Fibroblast of skin of left quadriceps (primary cell): ENCODE measurements at regions not wholly inside any gene's neighbourhood (a gene's known extent, or its start where the extent isn't known, plus 50 kb on each side); places are given as distances from the start of the nearest gene placed in this dataset.

Source experiments
- DNase-seq, 2 experiments: peaks; one replicate each; pipeline ENCODE4 v3.0.0-alpha.2; 2013; ENCODE audit warnings: low read depth in 2 of 2

DNA sequence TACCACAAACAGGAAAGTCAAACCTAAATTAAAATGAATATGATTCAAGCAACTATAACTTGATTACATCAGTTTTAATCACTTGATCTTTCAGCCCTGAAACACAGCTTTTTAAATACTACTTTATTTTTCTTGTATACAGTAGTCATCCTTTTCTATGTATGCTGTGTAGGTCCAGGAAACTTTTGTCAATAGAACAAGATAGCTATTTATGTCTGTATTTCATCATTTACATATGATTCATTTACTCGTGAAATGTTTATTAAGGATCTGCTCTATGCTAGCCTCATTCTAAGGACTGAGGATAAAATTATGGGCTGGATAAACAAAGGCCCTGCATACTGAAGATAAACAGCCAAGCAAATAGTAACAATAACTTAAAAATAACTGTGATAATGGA lies 930.2 kb downstream of the TFAP2A start:
- no peak for DNase-seq

DNA sequence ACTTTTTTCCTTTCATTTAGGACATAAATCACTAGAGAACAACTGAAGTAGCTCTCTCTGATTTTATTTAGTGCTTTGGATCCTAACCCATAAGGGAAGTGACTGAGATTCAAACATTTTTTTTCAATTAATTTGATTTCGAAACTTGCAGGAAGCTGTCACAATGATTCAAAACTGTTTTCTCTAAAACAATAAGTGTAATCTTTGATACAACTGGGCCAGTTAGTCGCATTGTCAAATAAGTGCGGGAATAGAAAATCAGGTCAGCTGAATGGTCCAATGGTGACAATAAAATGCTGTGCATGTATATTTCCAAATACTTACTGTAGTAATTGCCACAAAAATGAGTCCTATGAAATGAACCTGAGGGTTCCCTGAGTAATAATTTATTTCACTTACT lies 930.8 kb downstream of the TFAP2A start:
- DNase-seq, result peak; percentile 35 to 41

DNA sequence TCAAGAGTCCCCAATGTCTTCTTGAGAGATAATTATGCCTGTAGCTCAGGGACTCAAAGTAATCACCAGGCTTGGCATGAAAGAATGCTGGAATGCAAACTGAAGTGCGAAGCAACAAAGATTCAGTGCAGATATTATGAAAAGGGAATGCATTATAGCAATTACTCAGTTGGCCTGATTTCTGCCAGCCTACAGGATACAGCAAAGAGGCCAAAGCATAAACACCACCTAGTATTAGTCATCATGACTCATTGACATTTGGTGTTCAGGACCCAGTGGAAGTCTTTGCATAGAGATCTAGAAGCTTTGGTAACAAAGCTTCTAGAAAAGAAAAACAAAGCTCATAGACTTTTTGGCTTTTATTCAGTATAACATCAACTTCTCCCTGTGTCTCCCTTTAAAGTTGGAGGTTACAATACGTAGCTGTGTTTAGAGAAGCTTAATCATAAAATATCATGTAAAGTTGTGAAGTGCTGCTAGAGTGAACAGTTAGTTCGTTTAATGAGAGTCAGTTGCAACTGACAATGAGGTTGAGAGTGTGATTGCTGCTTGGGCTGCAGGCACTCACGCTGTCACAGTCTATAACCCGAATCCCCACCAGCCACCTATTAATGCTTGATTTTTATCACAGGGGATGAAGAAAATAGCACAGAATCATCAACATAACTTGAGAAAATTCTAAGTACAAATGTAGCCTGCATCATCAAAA lies 932.7 kb downstream of the TFAP2A start:
- peak; percentile 83 for DNase-seq

DNA sequence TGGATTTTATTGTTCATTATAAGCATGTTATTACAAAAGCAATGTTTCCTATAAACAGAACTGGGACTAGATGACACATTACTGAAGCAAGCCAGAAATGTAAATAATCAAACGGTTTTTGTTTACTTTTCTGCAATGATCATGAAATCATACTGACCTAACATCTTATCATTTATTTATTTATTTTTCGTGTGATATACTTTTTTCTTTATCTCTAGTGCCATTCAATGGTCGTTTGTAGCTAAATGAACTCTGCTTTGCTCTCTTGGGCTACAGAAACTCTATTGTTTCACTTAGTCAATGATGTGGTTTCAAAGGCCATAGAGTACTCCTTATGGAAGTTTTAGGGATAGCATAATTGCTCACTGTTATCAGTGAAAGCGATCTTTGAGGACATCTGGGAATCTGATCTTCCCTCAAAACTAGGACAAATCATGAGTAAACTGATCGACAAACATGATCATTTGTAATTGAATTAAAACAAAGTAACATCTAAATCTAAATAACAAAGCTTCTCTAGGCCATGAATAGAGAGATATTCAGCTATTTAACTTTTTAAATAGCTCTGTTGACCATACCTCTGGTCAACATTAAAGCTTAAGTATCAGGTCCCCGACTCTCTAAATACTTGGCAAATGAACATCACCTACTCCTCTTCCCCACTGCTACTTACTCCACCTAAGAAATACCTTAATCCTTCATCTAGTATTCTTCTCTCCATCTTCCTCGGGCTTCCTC lies 933.4 kb downstream of the TFAP2A start:
- no peak for DNase-seq

DNA sequence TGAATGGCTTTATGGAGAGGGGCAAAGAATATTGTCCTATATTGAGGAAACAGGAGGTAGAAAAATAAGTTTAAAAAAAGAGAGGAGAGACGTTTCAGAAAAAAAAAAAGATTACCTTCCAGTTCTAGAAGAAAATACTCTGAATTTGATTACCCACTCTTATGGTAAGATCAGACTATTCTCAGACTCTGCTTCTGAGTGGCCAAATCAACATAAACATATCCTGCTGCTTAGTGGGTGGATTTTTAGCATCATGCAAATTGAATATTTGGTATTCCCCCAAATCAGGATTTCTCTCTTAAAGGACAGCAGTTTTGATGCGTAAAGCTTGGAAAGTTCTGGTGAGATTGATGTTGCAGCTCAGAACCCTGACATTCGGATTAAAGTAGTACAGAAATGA lies 946.6 kb downstream of the TFAP2A start:
- no peak for DNase-seq

DNA sequence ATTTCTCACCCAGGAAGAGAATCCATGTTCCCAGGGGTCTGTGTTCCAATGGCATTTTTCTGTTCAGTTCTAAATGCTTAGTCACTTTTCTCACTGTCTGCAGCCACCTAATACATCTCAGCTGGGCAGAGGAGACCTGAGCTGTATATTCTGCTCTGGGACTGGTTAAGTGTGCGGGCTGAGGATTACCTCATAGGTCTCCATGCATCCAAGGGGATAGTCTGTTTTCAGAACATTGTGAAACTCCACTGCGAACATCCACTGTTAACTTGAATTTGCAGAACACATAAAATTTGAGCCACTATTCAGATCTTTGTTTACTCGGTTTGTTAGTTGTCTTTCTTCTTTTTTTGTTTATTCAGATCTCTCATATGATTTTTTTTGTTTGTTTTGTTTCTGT lies 947.1 kb downstream of the TFAP2A start:
- peak; percentile 55 to 60 for DNase-seq

DNA sequence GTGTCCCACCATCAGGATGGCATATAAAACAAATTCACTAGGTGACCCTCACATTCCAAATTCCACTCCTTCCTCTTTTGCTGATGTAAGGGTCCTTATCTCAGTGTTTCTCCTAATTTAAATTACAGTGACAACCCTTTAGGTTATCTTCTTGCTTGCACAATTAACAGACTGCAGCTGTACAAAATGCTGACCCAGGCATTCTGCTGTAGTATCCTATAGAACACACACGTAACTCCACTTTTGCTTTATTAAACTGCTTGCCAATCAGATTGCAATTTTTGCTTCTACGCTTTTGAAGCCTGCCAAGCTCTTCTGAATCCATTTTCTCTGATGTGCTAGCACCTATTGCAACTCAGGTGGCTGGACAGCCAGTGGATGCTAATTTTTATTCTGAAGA lies 950.3 kb downstream of the TFAP2A start:
- DNase-seq, result no peak

DNA sequence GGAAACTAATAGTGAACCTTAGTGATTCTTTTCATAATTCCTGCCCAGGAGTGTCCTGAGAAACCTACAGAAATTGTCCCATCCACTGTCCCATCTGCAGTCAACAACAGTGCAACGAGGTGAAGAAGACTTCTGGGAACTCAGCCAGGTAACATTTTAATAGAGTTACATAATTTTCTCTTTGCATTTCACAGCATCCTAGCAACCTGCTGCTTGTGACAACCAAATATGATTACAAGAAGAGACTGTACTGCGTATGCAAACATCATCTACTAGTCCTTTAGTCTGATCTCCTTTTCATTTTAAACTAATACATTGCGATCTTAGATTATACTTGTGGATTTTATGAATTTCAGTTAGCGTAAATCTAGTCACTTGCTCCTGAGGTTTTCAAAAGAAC lies 951.6 kb downstream of the TFAP2A start:
- no peak for DNase-seq

DNA sequence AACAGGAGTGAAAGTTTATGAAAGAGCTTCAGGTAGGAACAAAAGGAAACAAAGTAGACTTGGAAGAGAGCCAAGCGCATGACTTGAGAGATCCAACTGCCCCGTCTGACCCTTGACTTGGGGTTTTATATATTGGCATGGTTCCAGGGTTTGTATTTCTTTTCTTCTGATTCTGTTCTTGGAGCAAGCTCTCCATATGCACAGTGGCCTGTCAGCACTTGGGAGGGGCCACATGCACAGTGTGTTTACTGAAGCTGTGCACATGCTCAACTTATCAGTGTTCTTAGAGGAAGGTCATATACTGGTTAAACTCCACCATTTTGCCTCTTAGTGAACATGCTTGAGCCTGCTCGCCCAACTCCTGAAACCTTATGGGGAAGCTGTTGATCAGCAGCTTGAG lies 953.7 kb downstream of the TFAP2A start:
- DNase-seq, result no peak

DNA sequence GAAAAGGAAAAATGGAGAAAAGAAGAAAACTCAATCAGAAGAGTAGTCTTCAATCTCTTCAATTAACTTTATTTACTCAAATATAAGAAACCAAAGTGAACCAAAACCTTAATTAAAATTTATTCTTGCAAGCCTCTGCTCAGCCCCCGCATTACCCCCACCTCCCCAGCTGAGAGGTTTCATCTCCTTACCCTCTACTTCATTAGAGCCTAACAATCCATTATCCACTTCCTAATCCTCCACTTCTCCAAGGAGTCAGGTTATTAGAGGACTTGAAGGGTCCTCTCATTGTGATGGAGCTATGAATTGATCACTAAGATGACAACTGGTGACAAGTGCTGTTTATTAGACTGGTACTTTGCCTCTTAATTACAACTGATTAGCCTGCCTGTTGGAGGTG lies 956.5 kb downstream of the TFAP2A start:
- no peak for DNase-seq

DNA sequence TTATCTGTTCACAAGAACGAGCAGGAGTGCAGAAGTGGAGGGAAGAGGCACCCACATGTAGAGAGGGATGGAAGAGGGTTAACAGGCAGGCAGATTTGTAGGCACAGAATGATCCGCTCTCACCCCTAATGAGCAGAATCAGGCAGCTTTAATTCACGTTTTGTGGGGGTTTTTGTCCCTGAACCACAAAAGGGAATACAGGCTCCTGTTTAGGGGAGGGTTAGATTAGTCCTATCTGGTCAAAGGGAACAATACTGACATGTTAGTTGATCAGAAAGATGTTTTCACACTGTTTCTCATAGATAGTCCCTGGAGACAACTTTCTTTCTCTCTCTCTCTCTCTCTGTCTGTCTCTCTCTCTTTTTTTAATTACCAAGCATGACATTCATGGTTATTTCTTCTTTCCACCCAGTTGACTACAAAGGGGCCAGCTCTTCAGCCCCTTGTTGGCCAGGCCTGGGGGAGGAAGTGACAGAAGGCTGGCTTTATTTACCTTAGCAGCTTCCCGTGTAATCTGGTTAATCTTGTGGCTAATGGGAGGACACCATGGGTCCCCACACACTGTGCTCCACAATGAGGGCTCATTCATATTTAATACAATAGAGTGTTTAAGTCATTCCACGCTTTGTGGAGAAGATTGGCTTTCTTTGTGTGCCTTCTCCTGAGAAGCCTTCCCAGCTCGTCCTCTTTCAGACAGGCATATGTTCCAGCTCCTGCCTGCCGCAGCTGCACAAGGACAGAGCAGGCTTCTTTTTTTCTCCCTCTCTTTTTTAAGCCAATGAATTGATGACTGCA lies 958.8 kb downstream of the TFAP2A start:
- DNase-seq, result no peak

DNA sequence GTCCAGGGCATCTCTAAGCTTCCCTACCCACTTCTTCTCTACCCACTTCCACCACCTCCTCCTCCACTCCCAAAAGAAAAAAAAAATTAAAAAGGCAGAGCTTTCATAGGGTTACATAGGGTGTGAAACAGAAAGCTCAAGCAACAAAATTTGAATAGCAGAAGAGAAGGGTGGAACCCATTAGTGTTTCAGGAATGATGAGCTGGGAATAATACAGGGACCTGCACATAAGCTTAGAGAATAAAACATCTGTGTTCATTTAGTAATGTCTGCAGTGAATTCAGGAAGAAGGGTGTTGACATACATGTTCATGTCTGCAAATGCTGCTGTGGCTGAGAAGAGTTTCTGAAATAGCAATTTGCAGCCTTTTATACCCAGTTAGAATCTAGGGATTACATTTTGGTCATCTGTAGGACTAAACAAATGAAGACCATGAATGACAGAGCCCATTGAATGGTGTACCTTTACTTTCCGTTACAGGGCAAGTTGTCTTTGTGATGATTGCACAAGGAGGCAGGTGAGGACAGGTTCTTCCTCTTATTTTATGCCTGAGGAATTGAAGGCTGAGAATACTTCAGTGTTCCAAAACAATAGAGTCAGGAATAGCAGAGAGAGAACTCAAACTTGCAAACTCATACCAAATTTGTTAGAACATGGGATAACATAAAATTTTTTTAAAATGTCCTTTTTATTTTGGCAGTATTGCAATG lies 975.1 kb downstream of the TFAP2A start:
- no peak for DNase-seq

DNA sequence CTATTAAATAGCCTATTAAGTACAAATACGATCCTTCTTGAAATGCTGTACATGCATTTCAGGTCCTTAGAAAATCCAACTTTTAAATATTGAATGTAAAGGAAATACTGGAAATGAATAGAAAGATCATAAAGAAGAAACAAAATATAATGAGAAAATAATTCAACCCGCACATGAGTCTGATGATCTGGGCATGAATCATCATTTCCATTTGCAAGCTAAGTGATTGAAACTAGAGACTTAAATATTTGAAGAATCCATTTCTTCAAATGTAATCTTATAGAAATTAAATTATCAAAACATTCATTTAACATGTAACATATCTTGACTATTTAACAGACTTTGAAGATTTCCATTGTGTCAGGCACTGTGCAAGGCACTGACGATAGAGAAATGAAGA lies 977.0 kb downstream of the TFAP2A start:
- peak in 1 of 2 experiments; percentile 15 for DNase-seq

DNA sequence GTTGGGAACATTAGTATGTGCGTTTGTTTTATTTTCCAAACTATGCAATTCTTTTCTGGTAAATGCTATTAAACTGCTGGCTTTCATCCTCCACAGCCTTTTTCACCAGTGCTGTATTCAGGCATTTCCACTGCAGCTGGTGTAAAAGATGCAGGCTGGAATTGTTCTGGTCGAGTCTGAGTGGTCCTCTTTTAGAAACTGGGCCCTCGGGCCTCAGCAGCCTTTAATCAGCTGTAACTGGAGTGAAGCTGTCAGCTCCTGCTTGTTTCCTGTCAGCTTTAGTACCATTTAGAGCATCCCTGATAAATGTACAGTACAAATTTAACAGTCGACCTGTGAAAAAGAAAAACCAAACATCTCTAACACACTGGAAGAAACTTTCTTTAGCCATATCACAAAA lies 979.6 kb downstream of the TFAP2A start:
- no peak for DNase-seq

DNA sequence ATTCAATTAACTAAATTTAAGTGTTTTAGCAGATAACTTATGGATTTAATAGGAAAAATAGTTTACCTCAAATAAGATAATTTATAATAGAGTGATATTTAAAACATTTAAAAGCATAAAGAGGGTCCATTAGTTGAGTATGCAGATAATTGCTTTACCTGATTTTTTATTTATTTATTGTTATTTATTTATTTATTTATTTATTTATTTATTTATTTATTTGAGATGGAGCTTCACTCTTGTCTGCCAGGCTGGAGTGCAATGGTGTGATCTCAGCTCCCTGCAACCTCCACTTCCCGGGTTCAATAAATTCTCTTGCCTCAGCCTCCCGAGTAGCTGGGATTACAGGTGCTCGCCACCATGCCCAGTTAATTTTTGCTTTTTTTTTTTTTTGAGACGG lies 982.9 kb downstream of the TFAP2A start:
- no peak for DNase-seq

DNA sequence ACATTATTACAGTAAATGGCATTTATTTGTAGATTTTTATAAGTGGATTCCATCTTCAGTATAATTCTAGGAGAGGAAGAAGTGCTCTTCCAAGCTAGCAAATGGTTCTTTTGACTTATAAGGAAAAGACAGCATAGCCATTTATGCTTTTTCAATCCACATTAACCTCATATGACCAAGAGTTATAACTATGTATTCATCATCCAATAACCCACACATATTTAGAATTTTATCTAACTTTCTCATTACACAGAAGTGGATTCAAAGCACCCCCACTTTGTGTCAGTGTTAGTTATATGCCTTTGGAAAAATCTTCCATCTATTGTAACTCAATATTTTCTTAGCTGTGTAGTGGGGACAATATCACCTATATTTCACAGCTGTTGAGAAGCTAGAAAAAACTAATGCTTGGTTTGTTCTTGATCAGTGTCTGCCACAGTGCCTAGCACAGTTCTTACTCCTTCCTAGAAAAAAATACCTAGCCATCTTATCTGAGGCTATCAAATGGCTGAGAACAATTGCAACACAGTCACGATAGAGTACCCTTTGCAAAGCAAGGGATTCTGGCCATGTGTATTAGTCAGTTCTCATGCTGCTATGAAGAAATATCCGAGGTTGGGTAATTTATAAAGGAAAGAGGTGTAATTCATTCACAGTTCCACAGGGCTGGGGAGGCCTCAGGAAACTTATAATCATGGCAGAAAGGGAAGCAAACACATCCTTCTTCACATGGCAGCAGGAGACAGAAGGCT lies 986.3 kb downstream of the TFAP2A start:
- no peak for DNase-seq

DNA sequence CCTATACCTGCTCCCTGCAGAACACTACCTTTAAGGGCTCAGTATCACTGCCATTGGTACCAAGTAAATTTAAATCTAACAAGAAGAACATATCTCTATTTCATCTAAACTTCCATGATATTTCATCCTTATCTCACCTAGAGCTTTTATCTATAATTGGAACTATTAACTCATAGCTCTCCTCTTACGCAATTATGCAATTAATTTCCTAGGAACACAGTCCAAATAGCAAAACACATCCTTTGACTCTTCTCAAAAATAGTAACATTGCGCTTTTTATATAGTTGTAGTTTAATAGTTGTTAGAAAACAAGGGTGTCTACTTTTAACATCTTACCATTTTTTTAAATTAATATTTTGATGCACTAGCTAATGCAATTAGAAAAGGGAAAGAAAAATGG lies 986.8 kb upstream of the SLC35B3 start:
- no peak for DNase-seq

DNA sequence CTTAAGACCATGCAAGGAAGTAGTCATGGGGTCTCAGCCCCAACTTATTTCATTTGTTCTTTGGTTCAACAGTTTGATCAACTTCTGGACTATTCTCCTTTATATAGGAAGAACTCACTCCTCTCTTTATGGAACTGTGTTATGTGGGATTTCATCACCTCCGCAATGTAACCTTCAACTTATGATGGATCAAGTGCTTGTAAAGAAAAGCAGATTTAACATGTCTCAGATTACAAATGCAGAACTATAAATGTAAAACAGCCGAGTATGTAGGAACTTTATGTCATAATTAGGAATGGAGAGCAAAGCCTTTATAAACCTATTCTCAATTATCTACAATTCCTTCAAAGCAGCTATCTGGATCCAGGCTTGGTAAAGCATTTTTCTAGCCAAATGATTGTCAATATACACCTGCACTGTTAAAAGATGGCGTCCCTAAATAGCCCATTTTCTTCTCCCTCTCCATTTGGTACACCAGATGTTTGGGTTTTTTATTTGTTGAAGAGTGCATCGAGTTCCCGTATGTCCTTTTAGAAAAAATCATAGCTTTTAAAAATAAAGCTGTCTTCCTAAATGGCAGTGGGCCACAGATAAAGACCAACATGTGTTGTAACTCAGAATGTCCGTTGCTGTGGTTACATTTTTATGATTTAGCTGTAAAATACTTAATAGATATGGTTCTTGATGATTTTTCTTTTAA lies 985.1 kb upstream of the SLC35B3 start:
- DNase-seq, result peak in 1 of 2 experiments; percentile 23

DNA sequence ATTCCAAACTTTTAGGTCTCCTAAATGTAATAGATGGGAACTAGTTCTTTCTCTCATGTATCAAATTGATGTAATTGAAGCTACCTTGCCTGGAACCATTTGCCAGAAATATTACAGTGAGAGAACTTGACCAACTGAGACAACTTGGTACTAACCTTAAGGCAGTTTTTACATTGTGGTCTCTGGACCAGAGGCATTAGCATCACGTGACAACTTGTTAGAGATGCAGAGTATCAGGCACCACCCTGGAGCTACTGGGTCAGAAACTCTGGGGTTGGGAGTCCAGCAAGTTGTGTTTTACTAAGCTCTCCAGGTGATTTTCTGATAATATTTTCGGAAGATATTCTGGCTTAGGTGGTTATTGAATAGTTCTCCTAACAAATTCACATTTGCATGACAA lies 982.1 kb upstream of the SLC35B3 start:
- no peak for DNase-seq

DNA sequence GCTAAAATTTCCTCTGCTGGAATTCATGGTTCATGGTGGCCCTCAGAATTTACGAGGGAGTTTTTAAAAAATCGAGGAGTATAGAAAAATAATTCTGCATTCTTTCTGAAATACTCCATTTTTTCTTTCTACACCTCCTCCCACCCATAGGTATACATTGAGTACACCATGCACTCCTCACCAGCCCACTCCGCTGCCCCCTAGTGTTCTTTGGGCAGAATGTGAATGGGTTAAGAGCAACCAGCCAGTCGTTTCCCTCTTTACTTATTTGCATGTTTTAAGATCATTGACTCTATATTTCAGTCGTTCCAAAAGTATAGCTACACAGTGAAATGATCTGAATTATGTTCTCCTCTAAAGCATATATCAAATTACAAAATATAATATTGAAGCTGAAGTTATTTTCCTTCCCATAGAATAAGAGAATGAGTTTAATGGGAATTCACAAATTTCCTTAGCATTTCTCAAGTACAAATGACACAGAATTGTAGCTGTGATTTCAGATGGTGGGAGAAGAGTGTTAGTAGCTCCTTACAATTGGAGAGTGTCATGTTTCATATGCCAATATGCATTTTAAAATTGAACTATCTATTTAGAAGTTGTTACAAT lies 977.7 kb upstream of the SLC35B3 start:
- no peak for DNase-seq
